GM21576 (cell line): ENCODE measurements at regions not wholly inside any gene's neighbourhood (a gene's known extent, or its start where the extent isn't known, plus 50 kb on each side); places are given as distances from the start of the nearest gene placed in this dataset.
"Not testable (repeated sequence)": the region's sequence is repeated elsewhere in the genome, so short reads cannot be mapped to it uniquely, and the experiment has no call there.

Source experiments
- ATAC-seq: cut with Tn5 transposase; IDR thresholded peaks from one replicate; pipeline ENCODE4 v1.9.1; 2021; ENCODE audit warnings: mild to moderate bottlenecking, moderate library complexity; ENCODE audit not compliant: unreplicated experiment

- peak; percentile 85 for ATAC-seq
These were observed 53.6 kb downstream of the SRGAP2 start for GRCh38 chr1:206256935-206257334.

- ATAC-seq, result not testable (repeated sequence)
These were observed 58.1 kb downstream of the SRGAP2 start for GRCh38 chr1:206261473-206261872.

GRCh38 chr1:206262424-206262823 is 59.1 kb downstream of the SRGAP2 start:
- ATAC-seq, result not testable (repeated sequence)

- ATAC-seq, result not testable (repeated sequence)
These were observed 61.6 kb downstream of the SRGAP2 start for GRCh38 chr1:206264916-206265315.

- not testable (repeated sequence) for ATAC-seq
These were observed 67.8 kb downstream of the SRGAP2 start for GRCh38 chr1:206271153-206271552.

- not testable (repeated sequence) for ATAC-seq
These were observed 69.8 kb downstream of the SRGAP2 start for GRCh38 chr1:206273104-206273503.

GRCh38 chr1:206276143-206276542 is 72.8 kb downstream of the SRGAP2 start:
- not testable (repeated sequence) for ATAC-seq

GRCh38 chr1:206278683-206279082 is 75.3 kb downstream of the SRGAP2 start:
- ATAC-seq, result not testable (repeated sequence)

- not testable (repeated sequence) for ATAC-seq
These were observed 77.3 kb downstream of the SRGAP2 start for GRCh38 chr1:206280683-206281082.

- peak; percentile 55 for ATAC-seq
These were observed 78.7 kb downstream of the SRGAP2 start for GRCh38 chr1:206281912-206282654.

- not testable (repeated sequence) for ATAC-seq
These were observed 82.0 kb downstream of the SRGAP2 start for GRCh38 chr1:206285024-206285960.

- not testable (repeated sequence) for ATAC-seq
These were observed 84.4 kb downstream of the SRGAP2 start for GRCh38 chr1:206287759-206288158.

- ATAC-seq, result not testable (repeated sequence)
These were observed 85.1 kb downstream of the SRGAP2 start for GRCh38 chr1:206288453-206288852.

- not testable (repeated sequence) for ATAC-seq
These were observed 94.0 kb downstream of the SRGAP2 start for GRCh38 chr1:206297145-206298031.

- not testable (repeated sequence) for ATAC-seq
These were observed 94.7 kb downstream of the SRGAP2 start for GRCh38 chr1:206298032-206298392.

- not testable (repeated sequence) for ATAC-seq
These were observed 95.9 kb downstream of the SRGAP2 start for GRCh38 chr1:206299181-206299791.

- ATAC-seq, result not testable (repeated sequence)
These were observed 96.6 kb downstream of the SRGAP2 start for GRCh38 chr1:206299942-206300341.

- ATAC-seq, result not testable (repeated sequence)
These were observed 98.7 kb downstream of the SRGAP2 start for GRCh38 chr1:206302056-206302455.

- ATAC-seq, result not testable (repeated sequence)
These were observed 104.1 kb downstream of the SRGAP2 start for GRCh38 chr1:206307442-206307841.

- not testable (repeated sequence) for ATAC-seq
These were observed 107.6 kb downstream of the SRGAP2 start for GRCh38 chr1:206310948-206311347.
